HG02973 (cell line): ENCODE measurements at regions not wholly inside any gene's neighbourhood (a gene's known extent, or its start where the extent isn't known, plus 50 kb on each side); places are given as distances from the start of the nearest gene placed in this dataset.
A peak's percentile ranks its signal among the peaks of the same experiment; 100 is the strongest.

Source experiments
- ATAC-seq: cut with Tn5 transposase; IDR thresholded peaks from one replicate; pipeline ENCODE4 v1.9.1; 2021; ENCODE audit warnings: moderate library complexity; ENCODE audit not compliant: unreplicated experiment

DNA sequence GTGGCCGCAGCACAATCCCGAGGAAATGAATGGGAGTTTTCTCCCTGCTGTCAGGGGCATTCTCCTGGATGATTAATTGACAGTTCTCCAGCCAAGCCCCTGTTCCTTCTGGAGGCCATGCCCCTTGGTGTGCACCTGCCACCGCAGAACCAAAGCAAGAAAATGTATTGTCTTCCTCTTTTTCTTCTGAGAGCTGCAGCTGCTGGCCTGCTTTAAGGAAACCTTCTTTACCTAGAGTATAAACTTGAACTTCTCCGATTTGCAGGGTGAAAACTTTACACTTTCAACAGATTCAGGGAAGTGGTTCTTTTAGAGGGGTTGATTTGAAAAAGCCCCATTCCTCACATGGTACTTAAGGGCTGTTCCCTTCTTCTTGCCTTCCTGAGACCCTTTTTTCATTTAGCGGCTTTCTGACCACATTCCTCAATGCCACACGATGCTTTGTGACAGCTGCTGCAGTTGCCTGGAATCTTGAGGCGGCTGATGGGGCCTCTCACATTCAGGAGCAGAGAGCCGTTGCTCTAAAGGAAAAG lies 402.8 kb downstream of the TXNL1 start:
- ATAC-seq: peak; percentile 70

DNA sequence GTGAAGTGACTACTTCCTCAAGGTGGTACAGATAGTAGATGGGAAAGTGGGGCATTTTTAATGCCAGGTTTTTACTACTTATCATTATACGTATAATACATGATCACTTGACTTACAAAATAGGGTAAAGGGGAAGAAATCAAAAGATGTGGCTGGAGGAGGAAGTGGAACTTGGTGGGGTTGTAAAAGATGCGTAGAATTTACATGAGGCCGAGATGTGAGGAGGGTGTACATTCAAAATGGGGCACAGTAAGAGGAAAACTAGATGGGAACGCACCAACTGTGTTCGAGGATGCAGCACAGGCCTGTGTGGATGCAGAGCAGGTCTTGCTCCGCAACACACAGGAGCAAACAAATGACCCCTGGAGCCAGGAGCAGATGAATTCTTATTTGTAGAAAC lies 403.3 kb downstream of the TXNL1 start:
- peak; percentile 34 for ATAC-seq

DNA sequence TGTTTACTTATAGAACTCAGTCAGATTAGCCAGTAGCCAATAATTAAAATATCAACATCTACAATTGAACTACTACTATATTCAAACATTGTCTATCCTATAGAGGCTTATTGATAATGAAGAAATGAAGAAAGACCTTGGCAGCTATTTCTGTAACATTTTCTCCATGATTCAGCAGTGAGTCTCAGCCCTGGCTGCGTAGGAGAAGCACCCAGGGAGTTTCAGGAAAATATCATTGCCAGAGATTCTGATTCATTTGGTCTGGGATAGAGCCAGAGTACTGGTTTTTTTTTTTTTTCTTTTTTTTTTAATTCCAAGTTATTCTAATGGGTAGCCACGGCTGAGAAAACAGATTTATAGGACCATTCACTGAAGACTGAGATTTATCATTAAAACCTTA lies 404.8 kb downstream of the TXNL1 start:
- ATAC-seq: no peak

DNA sequence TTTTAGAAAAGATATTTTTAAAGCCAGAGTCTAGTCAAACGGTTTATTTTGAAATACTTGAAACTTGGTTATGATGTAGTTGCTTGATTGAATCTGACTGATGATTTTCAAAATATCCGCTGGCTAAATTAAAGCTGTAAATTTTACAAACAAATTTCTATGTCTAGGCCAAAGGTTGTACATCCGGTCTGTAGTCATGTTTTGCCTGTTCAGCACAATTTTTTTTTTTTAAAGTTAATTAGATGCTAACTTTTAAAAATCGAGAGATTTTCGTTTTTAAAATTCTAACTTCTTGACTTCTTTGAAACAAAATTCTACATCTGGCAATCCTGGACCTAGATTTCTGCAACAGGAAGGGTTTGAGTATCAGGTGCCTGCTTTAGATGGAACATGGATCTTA lies 412.4 kb downstream of the TXNL1 start:
- ATAC-seq: no peak

DNA sequence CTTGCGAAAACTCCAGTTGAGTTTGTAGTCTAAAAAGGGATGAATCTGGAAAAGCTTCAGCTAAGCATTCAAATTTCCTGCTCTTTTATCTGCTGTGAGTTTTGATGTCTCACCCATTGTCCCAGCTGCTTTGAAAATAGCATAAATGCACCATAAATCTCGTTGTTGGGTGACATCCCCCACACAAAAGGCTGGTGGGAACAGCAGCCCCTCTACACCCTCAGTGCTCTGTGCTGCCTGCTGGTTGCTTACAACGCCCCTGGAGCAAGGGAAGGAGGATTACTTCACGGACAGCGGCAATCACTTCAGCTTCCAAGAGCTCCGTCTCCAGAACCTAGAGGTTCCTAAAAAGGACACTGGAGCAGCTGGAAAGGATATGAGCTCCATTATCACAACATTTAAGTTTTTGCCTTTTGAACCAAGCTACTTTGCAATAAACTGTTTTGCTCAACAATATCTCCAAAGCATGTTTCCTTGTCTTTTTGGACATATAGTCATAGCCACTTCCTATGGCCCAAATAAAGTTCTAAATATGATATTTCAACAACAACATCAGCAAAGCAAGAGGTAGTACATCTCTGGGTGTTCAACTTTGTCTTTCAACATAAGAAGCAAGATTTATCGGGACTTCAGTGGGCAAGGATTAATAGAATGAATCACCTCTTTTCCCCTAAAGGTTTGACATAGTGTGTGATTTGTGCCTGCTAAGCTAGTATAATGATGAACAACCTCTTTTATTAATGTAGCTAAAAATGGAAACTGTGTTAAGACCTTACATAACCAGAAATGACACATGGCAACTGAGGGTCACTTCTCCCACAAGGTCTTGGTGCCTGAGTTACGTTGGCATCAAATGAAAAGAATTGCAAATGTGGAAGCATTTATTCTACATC lies 413.5 kb downstream of the TXNL1 start:
- no peak for ATAC-seq

DNA sequence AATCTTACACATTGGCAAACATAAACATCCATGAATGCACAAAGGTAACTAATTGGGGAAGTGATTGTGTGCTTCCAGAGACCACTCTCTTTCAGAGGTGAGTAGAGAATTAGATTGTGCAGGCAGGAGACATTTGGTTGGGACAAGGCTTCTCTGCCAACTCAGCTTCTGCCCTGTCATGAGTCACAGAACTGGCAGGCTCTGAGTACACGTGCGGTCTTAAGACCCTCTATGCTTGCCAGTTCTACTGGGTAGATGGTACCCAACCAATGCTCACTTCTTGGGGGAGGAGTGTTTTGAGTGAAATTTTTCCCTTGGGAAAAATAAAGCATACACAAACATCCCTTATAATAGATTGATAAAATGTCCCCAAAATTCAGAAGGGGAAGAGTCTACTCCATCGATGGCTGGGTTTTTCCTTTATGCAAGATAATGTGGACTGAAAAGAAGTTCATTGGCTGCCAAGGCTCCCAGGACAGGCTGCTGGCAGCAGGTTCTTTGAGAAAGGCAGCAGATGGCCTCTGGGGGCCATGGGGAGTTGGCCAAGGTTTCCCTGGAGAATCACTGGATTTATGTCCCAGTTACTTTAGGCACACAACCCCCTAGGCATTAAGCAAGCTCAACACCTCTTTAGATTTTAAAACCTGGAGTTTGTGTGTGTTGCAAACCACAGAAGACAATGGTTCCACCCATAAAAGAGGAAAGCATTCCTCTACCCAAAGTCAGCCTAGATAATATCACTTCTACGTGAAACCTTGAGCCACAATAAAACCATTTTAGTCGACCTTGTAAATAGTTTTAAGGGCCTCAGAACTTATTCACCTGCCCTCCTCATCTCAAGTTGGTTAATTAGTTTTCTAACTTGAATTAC lies 417.0 kb downstream of the TXNL1 start:
- ATAC-seq: no peak

DNA sequence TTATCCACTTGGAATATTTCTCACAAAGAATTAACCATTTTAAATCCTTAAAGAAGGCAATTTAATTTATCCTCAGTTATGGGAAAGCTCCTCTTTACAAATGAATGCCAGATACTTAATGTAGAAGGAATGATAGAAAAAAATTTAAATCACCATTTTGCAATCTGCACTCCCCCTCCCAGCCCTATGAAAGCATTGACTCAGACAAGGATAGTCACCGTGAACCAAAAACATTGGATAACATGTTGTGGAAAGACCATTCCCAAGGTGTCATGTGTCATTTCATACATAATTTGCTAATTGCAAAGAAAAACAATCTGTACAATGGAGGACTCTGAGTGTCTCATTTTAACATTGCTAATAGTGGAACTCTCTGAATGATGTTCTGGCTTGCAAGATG lies 421.0 kb downstream of the TXNL1 start:
- ATAC-seq: no peak

DNA sequence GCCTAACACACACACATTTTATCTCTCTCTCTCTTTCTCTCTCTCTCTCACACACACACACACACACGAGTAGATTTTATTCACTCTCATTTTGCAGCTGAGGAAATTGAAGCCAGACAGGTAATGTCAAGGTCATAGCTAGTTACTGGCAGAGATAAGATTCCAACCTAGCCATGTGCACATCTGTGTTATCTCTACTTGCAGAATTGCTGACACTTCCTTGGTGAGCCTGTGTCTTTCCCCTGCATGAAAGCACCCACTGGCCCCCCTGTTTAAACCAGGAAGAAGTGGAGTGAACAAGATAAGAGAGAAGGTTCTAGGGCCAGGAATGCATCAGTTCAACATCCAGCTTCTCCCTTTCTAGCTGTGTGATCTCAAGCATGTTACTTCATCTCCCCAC lies 423.7 kb downstream of the TXNL1 start:
- ATAC-seq: no peak

DNA sequence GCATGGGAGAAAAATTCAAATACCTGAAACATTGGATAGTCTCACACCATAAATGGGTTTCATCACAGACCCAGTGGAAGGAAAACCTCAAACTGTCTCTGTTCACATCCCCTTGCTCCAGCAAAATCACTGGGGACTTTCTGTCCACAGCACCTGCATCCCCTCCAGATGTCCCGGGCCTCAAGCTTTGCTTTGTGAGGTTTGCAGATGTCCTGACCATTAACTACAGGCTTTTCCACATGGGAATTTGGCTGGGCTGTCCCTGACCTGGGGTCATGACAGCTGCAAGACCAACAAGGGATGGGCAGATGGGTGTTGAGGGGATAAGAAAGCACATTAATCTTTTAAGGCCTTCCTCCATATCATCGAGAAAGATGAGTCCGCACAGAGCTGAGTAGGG lies 427.9 kb downstream of the TXNL1 start:
- ATAC-seq: no peak

DNA sequence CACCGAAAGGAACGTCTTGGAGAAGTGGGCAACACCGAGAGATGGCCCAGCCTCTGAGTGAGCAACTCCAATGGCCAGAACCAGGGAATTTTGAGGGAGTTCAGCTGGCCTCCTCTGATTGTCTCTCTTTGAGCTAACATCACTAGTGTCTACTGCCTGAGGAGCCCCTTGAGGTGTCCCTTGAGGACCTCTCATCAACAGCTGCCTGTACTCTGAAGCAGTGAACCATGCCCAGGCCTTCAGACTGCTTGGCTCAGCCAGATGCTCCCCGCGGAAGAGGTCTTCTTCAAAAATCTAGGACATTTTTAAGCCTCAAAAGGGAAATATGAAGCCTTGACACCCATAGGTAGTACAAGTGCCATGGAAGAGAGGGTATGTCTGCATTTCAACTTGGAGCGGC lies 430.4 kb downstream of the TXNL1 start:
- no peak for ATAC-seq

DNA sequence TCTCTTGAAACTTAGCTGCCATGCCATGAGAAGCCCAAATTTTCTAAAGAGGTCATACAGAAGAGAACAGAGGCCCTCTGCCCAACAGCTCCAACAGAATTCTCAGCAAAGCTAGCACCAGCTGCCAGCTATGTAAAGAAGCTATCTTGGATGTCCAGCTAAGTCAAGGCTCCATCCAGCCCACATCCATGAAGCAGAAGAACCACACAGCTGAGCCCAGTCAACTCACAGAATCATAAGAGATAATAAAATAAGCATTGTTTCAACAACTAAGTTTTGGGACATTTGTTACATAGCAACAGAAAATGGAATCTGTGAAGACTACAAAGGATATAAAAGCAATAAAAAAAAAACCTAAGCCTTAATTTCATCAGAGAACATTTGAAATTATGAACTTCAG lies 434.3 kb downstream of the TXNL1 start:
- ATAC-seq: no peak

DNA sequence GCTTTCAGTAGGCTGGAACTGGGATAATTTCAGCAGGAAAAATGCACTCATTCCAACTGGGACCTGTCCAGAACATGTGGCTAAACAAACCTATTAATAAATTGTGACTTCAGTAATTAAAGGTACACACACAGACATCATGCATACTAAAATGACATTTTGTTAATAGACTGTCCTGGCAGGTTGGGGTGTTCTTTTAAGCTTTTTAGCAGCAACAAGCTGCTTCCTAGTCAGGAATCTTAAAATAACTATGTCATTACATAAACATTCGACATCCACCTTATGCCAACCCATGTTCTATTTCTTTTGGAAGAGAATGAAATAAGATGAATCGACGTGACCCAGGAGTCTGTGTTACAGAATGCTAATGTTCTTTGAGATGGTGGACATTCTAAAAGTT lies 435.7 kb downstream of the TXNL1 start:
- ATAC-seq: no peak

DNA sequence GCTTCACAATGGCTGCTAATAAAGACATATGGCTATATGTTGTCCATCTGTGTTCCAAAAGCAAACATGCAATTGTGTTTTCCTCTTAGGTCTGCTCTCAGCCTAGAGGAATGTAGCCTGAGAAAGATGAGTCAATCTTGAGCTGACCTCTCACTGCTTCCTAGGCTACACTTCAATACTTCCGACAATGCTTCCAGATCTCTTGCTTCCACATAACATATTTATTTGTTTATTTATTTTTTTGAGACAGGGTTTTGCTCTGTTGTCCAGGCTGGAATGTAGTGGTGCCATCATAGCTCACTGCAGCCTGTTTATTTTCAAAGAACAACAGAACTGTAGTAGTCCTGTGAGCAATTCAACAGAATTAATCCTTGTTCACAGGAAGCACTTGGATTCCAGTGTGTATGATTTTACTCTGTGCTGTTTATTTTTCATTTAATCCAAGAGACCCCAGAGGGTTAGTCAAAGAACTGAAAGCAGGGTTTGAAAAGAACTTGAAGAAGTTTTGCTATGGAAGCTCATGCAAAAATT lies 437.9 kb downstream of the TXNL1 start:
- ATAC-seq: no peak

DNA sequence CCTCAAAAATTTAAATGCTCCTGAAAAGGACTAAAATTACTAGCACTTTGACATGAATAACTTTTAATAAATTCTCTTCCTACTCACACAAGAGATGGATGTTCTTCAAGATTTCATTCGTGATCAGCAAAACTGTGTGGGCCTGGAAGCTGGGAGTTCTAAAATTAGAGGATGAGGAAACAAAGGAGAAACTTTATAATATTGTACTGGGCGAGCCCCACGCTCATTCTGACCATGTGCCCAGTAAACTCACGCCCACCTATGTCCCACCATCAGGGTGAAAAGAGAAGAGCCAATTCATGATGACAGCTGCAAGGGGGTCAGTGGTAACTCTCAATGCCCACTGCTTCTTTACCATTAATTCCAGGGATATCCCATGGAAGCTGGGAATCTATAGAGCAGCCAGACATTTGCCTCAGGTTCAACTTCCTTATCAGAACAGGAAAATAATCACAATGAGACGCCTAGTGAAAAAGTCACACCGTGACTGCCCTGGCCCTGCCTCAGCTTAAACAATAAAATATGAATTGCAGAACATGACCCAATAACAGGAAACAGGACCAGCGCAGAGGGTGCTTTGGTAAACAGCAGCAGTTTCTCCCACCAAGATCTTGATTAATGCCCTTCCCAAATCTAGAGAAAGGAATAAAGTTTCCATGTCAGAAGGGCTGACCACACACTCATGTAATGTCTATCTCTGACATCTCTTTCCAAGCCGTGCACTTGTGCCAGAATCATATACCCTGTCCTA lies 438.6 kb downstream of the TXNL1 start:
- ATAC-seq: no peak

DNA sequence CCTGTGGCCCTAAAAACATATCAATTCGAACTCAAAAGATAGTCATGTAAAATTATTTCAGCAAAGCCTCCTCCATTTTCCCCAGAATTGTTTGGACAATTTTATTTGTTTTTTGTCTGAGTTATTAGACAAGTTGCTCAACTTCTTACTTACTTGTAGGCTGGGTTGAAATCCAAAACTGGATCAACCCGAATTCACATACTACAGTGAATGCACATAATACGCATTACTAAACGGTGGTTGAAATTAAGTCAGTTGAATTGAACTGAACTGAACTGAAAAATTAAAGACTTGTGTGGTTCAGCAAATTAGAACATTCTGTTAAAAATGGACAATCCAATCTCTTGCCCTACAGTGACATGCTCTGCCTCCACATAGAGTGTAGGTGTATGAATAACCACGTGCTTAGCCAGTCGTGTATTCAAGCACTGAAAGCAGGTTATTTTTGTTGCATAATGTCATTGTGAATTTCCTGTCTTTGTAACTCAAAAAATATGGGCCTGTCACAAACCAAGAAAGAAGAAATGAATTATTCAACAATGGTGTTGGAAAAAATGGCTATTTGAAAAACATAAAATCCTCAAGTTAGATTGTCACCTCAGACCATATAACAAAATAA lies 441.0 kb downstream of the TXNL1 start:
- no peak for ATAC-seq

DNA sequence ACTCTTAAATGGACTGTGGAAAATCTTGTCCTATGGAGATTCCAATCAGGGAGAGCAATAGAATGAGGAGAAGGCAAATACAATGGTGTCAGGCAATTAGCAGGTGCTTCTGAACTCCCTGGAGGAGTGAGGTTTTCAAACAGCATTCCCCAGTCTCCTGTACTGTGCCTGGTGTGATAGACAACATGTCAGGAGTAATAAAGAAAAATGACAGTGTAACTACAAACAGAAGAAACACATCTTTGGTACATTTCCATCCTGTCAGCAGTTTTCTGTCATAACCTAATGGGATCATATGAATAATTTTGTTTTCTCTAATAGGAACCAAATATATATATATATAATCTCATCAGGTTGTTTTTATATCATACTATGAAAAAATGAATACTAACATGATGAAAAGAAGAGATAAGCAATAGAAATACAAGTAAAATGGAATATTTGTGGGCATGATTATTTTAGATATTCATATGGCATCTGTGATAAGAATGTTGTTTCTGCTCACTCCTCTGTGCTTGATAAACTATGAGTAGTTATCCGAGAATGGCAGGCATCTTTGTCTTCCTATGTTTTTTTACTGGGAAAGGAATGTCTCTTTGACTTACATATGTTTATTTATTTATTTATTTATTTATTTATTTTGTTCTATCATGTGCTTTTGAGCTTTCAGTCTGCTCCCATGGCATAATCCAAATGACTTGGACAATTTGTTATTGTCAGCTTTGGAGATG lies 441.7 kb downstream of the TXNL1 start:
- ATAC-seq: no peak

DNA sequence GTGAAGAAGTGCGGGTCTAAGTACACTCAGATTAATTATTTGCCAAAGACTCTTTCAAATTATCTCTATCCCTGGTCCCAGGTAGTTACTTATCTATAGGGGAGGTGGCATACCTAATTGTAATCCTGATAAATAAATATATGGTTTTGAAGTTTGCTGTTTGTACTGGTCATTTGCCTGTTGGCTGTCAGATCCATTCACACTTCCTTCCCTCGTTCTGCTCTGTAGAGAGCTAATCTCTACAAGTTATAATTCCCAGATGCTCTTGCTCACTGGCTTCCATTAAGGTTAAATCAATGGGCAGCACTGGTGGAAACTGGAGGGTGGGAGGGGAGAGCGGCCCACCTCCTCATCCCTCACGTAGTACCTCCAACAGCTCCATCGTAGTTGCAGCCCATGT lies 447.1 kb downstream of the TXNL1 start:
- no peak for ATAC-seq

DNA sequence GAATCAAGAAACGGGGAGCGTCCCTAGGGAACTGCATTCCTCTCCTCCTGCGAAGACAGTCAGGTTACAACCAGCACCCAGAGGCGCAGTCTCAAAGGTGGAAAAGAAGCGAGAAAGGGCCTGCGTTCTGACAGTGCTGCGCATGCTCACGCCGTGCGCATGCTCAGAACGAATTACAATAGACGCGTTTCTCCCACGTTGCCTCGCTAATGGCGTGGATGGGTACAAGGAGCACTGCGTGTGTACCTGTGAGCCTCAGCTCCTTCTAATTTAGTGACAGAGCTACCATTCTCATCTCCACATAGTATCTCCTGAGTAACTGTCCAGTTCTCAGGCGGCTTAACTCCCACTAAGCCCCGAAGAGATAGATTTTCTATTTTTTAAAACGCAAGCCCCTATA lies 448.8 kb downstream of the TXNL1 start:
- ATAC-seq: no peak

DNA sequence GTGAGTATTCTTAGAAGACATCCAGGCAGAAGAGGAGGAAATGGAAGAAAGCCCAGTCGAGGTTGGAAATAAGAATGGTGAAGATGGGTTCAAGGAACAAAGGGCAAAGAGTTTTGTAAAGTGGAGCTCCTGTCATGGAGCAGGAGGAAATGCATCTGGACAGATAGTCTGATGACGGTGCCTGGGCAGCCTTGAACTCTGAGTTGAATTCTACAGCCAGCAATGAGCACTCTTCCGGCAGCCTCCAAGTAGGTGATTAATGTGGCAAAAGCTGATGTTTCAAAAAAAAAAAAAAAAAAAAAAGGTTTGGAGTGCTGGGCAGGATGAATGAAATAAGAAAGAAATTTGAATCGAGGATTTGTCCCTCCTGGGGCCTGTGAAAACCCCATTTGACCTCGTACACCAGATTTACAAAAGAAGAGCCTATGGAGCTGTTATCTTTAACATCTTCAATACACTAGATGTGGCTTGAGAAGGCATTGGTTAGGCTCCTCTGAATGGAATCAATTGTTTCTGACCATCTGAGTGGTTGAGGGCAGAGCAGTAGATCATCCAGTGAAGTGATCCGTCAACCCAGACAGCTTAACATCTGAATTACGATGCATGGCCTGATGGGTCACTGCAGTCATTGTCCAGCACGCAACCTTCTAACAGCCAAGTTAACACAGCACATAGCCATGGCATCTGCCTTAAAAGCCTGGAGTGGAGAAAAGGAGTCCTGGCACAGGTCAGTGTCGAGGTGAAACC lies 449.7 kb downstream of the TXNL1 start:
- ATAC-seq: no peak
